ENCODE measurements at regions not wholly inside any gene's neighbourhood (a gene's known extent, or its start where the extent isn't known, plus 50 kb on each side); places are given as distances from the start of the nearest gene placed in this dataset.

- POLR2A ChIA-PET = no interaction called here
- no peaks in the 10 kb centered on the region for H3K4me1 ChIP-seq (ENCODE audit: control insufficient read depth, insufficient read depth, low read length)
- H3K4me3 ChIP-seq (ENCODE audit: low read depth, low read length) = no peak overlapping the region
- H3K9me3 ChIP-seq (ENCODE audit: control insufficient read depth, insufficient read depth, low read depth, low read length) = no peaks in the 10 kb centered on the region
- no peak overlapping the region for H3K27ac ChIP-seq (ENCODE audit: extremely low read depth, low read depth, low read length)
- H3K36me3 ChIP-seq (ENCODE audit: control insufficient read depth in 2 of 2, insufficient read depth in 1 of 2, low read length in 2 of 2) = no peaks in the 10 kb centered on the region
- TF ChIP-seq ZNF248 (tag by site-specific recombination; IDR thresholded peaks at IDR 0.05) (no peak), ZFP37 (tag by site-specific recombination; IDR thresholded peaks at IDR 0.05) (no peak), ZNF571 (tag by site-specific recombination; IDR thresholded peaks at IDR 0.05) (no peak), ZNF513 (tag by site-specific recombination; IDR thresholded peaks at IDR 0.05) (no peak), ZNF560 (tag by site-specific recombination; IDR thresholded peaks at IDR 0.05; ENCODE audit: borderline replicate concordance) (no peak), ZNF214 (tag by site-specific recombination; IDR thresholded peaks at IDR 0.05; ENCODE audit: borderline replicate concordance) (no peak), ZNF830 (tag by site-specific recombination; IDR thresholded peaks at IDR 0.05; ENCODE audit: low read depth) (no peak), ZBTB21 (tag by site-specific recombination; IDR thresholded peaks at IDR 0.05) (no peak), ZBTB48 (tag by site-specific recombination; IDR thresholded peaks at IDR 0.05) (no peak), ZBTB8A (tag by site-specific recombination; IDR thresholded peaks at IDR 0.05) (no peak), ZNF530 (tag by site-specific recombination; IDR thresholded peaks at IDR 0.05; ENCODE audit: low read depth) (no peak), ZNF274 (IDR thresholded peaks at IDR 0.05; ENCODE audit: low read length) (no peak), ZNF274 (tag by site-specific recombination; IDR thresholded peaks at IDR 0.05; ENCODE audit: borderline replicate concordance) (no peak), ZNF391 (tag by site-specific recombination; IDR thresholded peaks at IDR 0.05; ENCODE audit: borderline replicate concordance, low read depth) (no peak), ZNF792 (tag by site-specific recombination; IDR thresholded peaks at IDR 0.05) (no peak), ZNF394 (tag by site-specific recombination; IDR thresholded peaks at IDR 0.05; ENCODE audit: borderline replicate concordance) (no peak), GLI2 (tag by site-specific recombination; IDR thresholded peaks at IDR 0.05; ENCODE audit: borderline replicate concordance, low read depth) (no peak), TSHZ1 (tag by site-specific recombination; IDR thresholded peaks at IDR 0.05; ENCODE audit: borderline replicate concordance) (no peak), ZNF544 (tag by site-specific recombination; IDR thresholded peaks at IDR 0.05) (no peak), INSM2 (tag by site-specific recombination; IDR thresholded peaks at IDR 0.05) (no peak), BCL11B (tag by site-specific recombination; IDR thresholded peaks at IDR 0.05; ENCODE audit: low read depth) (no peak)
- CTCF ChIA-PET = no interaction called here
These were observed 114.8 kb upstream of the RASEF start for GRCh38 chr9:83177747-83178146.

Measured in HEK293 (cell line).